ENCODE measurements at regions not wholly inside any gene's neighbourhood (a gene's known extent, or its start where the extent isn't known, plus 50 kb on each side); places are given as distances from the start of the nearest gene placed in this dataset.

- no peak for TF ChIP-seq E2F8 (IDR thresholded peaks at IDR 0.05; ENCODE audit: low read depth, partially characterized antibody)
- TF ChIP-seq CTCF (IDR thresholded peaks at IDR 0.05 in 2 of 3, conservative IDR thresholded peaks at IDR 0.05 in 1 of 3; ENCODE audit: control insufficient read depth in 2 of 3, extremely low read depth in 1 of 3, insufficient read depth in 1 of 3, low read depth in 3 of 3, low read length in 3 of 3) = no peak
- TF ChIP-seq SUZ12 (IDR thresholded peaks at IDR 0.05; ENCODE audit: unreplicated experiment) = no peak
- TF ChIP-seq SMC3 (IDR thresholded peaks at IDR 0.05; ENCODE audit: borderline replicate concordance, low read length) = no peak
- no peak for TF ChIP-seq CUX1 (IDR thresholded peaks at IDR 0.05; ENCODE audit: insufficient replicate concordance, low read depth, low read length)
- TF ChIP-seq SIX5 (IDR thresholded peaks at IDR 0.05; ENCODE audit: low read depth, low read length, severe bottlenecking) = no peak
Measured at GRCh38 chrX:56382278-56382677, 150.1 kb downstream of the KLF8 start.

Data from GM12878 (cell line).